ENCODE measurements at regions not wholly inside any gene's neighbourhood (a gene's known extent, or its start where the extent isn't known, plus 50 kb on each side); places are given as distances from the start of the nearest gene placed in this dataset.
A peak's percentile ranks its signal among the peaks of the same experiment; 100 is the strongest.
"Not testable (repeated sequence)": the region's sequence is repeated elsewhere in the genome, so short reads cannot be mapped to it uniquely, and the experiment has no call there.

DNA sequence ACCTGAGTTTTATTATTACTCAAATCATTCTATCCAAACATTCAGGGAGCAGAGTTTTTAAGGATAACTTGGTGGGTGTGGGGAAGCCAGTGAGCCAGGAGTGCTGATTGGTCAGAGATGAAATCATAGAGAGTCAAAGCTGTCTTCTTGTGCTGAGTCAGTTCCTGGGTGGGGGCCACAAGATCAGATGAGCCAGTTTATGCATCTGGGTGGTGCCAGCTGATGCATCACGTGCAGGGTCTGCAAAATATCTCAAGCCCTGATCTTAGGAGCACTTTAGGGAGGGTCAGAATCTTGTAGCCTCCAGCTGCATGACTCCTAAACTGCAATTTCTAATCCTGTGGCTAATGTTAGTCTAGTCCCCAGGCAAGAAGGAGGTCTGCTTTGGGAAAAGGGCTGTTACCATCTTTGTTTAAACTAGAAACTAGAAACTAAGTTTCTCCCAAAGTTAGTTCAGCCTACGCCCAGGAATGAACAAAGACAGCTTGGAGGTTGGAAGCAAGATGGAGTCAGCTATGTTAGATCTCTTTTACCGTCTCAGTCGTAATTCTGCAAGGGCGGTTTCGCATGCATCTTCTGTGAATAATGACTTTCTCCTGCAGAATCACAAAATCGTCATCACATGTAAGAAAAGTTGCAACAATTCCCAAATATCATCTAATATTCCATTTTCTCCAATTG lies 97.5 kb downstream of the ZNF664 start:
- H3K4me3 ChIP-seq, H3K27ac ChIP-seq: not testable (repeated sequence)
- peaks cover 16 to 27% of the 10 kb centered on the region in 2 donors for H3K4me1 ChIP-seq (replicated peaks in 1 of 2)
- ATAC-seq (replicated peaks in 6 of 8) = peak in 2 of 8 experiments; percentile 18 to 37
- in situ Hi-C loops (cut with MboI; ENCODE audit: low pct_unique_long_range_greater_than_20kb in 2 of 9, low sequenced_read_pairs in 9 of 9, unreplicated experiment in 9 of 9) = loop anchor here in 2 of 9 experiments (25.0 kb wide), 2 partner anchors 242 to 692 kb away; no protein-coding TSS in a partner anchor
- WGBS, 10 experiments = 9 to 95% (median 77%) methylated on average over 1 to 7 of the region's 7 CpGs

DNA sequence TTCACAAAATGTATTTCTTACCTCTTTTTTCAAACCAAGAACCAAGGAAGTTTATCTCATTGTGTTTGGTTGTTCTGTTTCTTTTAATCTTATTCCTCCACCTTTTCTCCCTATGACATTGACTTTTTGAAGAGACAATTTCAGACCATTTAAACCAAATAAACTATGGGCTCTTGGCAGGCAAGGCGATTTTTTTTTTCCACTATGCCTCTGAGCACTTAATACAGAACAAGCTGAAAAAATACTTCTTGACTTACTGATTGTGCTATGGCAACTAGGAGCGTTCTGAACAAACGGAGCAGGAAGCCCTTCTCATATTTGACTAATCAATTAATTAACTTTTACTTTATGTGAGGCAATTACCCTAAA lies 98.0 kb downstream of the ZNF664 start:
- in situ Hi-C loops (cut with MboI; ENCODE audit: low pct_unique_long_range_greater_than_20kb in 2 of 9, low sequenced_read_pairs in 9 of 9, unreplicated experiment in 9 of 9) = loop anchor here in 2 of 9 experiments (25.0 kb wide), 2 partner anchors 241 to 691 kb away; no protein-coding TSS in a partner anchor
- 48 to 100% (median 77%) methylated on average over 2 to 3 of the region's 3 CpGs; no CpG with 5 or more reads in 1 of the 10 experiments for WGBS, 10 experiments

DNA sequence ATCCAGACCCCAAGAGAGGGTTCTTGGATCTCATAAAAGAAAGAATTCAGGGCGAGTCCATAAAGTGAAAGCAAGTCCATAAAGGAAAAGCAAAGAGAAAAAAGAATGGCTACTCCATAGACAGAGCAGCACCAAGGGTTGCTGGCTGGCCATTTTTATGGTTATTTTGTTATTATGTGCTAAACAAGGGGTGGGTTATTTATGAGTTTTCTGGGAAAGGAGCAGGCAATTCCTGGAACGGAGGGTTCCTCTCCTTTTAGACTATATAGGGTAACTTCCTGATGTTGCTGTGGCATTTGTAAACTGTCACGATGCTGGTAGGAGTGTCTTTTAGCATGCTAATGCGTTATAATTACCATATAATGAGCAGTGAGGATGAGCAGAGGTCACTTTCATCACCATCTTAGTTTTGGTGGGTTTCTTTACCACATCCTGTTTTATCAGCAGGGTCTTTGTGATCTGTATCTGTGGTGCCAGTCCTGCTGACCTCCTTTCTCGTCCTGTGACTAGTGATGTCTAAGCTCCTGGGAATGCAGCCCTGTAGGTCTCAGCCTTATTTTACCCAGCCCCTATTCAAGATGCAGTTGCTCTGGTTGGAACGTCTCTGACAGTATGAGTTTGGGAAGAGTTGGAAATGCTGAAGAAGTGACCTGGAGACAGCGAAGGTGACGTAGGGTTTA lies 100.5 kb downstream of the ZNF664 start:
- in situ Hi-C loops (cut with MboI; ENCODE audit: low pct_unique_long_range_greater_than_20kb in 2 of 9, low sequenced_read_pairs in 9 of 9, unreplicated experiment in 9 of 9) = loop anchor here in 2 of 9 experiments (25.0 kb wide), 2 partner anchors 239 to 689 kb away; no protein-coding TSS in a partner anchor
- ATAC-seq (replicated peaks in 6 of 8) = peak in 6 of 8 experiments; percentile 37 to 80 (median 68)
- peaks cover 16 to 27% of the 10 kb centered on the region in 2 donors for H3K4me1 ChIP-seq (replicated peaks in 1 of 2)
- peak overlapping the region in 1 of 2 donors; percentile 24 for H3K27ac ChIP-seq
- WGBS, 10 experiments = 10 to 71% (median 49%) methylated on average over 2 to 7 of the region's 8 CpGs
- H3K4me3 ChIP-seq = no peak overlapping the region

More for the DNA sequence above, 98.0 kb downstream of the ZNF664 start:
- Histone ChIP-seq H3K4me3 (no peak overlapping the region), H3K27ac (no peak overlapping the region), H3K4me1 (replicated peaks in 1 of 2) (peaks cover 16 to 27% of the 10 kb centered on the region in 2 donors)
- ATAC-seq (replicated peaks in 6 of 8) = peak in 1 of 8 experiments; percentile 77

DNA sequence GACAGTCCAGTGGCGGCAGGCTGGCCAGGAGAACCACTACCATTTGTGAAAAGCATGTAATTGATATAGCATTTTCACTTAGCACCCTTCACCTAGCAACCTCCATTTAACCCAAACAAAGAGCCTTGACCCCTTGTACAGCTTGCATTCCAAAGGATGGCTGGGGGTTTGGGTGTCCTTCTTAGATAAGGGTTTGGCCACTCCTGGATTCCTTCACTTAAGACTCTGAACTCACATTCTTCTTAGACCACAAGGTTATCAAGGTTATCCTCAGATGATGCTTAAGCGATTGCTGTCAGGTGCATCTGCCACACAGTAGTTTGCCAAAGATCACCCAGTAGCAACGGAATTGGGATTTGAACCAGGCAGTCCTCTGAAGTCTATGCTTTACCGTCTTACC lies 102.8 kb downstream of the ZNF664 start:
- WGBS, 10 experiments = 43 to 100% (median 89%) methylated on average over 1 to 2 of the region's 4 CpGs; no CpG with 5 or more reads in 4 of the 10 experiments
- no peak for ATAC-seq (replicated peaks in 6 of 8)
- in situ Hi-C loops (cut with MboI; ENCODE audit: low pct_unique_long_range_greater_than_20kb in 2 of 9, low sequenced_read_pairs in 9 of 9, unreplicated experiment in 9 of 9) = no loop called here
- H3K4me3 ChIP-seq = no peak overlapping the region
- peaks cover 16 to 27% of the 10 kb centered on the region in 2 donors for H3K4me1 ChIP-seq (replicated peaks in 1 of 2)
- no peak overlapping the region for H3K27ac ChIP-seq

DNA sequence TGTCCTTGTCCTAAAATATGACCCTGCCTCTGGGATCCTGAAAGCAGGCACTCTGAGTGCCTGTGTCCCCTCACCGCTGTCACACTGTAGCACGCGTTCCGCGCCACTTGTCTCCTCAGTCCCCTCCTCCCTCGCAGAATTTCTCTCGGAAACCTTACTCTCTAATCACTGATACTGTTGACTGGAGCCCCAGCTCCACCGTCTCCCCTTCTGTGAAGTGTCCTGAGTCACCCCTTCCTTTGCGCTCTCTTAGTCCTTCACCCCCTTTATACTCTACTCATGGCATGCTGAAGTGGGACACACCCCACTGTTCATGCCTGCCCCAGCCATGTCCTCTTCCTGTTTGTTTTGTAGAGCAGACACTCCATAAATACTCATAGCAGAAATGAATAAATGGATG lies 104.7 kb downstream of the ZNF664 start:
- ATAC-seq (replicated peaks in 6 of 8) = no peak
- H3K27ac ChIP-seq = no peak overlapping the region
- H3K4me3 ChIP-seq = no peak overlapping the region
- WGBS, 10 experiments = 60 to 100% (median 86%) methylated on average over 1 to 7 of the region's 9 CpGs; no CpG with 5 or more reads in 4 of the 10 experiments
- H3K4me1 ChIP-seq (replicated peaks in 1 of 2) = peaks cover 13 to 17% of the 10 kb centered on the region in 2 donors
- in situ Hi-C loops (cut with MboI; ENCODE audit: low pct_unique_long_range_greater_than_20kb in 2 of 9, low sequenced_read_pairs in 9 of 9, unreplicated experiment in 9 of 9) = no loop called here

DNA sequence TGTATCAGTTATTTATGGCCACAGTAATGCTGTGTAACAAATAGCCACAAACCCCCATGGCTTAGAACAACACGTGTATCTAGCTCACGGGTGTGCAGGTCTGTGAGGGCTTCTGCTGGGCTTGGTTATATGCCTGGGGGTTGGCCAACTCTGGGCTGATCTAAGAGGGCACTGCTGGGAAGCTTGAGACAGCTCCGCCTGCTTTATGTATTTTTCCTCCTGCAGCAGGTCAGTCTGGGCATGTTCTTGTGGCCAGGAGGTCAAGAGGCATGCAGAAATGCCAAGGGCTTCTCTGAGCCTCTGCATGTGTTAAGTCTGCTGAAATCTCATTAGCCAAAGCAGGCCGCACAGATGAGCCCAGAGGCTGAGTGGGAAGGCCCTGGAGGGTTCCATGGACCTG lies 105.8 kb downstream of the ZNF664 start:
- in situ Hi-C loops (cut with MboI; ENCODE audit: low pct_unique_long_range_greater_than_20kb in 2 of 9, low sequenced_read_pairs in 9 of 9, unreplicated experiment in 9 of 9) = no loop called here
- ATAC-seq (replicated peaks in 6 of 8) = peak in 1 of 8 experiments; percentile 15
- Histone ChIP-seq H3K4me1 (replicated peaks in 1 of 2) (peaks cover 7 to 9% of the 10 kb centered on the region in 2 donors), H3K4me3 (no peak overlapping the region), H3K27ac (no peak overlapping the region)
- 80 to 100% (median 100%) methylated on average over 1 to 4 of the region's 4 CpGs; no CpG with 5 or more reads in 4 of the 10 experiments for WGBS, 10 experiments

DNA sequence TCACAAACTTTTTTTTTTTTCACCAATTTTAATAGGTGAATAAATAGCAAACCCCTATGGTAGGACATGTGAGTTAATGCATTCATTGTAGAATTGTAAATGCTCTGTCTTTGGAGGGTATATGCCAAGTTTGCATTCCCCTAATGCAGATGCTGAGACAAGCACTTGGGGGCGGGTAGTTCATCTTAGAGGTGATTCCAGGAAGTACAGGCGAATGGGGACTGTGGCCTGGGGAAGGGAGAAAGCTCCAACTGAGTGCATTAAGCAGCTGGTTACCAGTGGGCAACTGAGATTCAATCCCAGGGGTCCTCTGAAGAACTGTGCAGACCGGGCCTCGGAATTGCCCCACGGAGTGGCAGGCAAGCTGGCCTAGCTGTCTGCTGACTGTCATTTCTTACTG lies 107.6 kb downstream of the ZNF664 start:
- no peak overlapping the region for H3K27ac ChIP-seq
- no peak overlapping the region for H3K4me3 ChIP-seq
- 40 to 100% (median 78%) methylated on average over 1 to 5 of the region's 5 CpGs; no CpG with 5 or more reads in 4 of the 10 experiments for WGBS, 10 experiments
- in situ Hi-C loops (cut with MboI; ENCODE audit: low pct_unique_long_range_greater_than_20kb in 2 of 9, low sequenced_read_pairs in 9 of 9, unreplicated experiment in 9 of 9) = no loop called here
- ATAC-seq (replicated peaks in 6 of 8) = peak in 1 of 8 experiments; percentile 43
- peaks cover 6% of the 10 kb centered on the region in 2 donors for H3K4me1 ChIP-seq (replicated peaks in 1 of 2)

DNA sequence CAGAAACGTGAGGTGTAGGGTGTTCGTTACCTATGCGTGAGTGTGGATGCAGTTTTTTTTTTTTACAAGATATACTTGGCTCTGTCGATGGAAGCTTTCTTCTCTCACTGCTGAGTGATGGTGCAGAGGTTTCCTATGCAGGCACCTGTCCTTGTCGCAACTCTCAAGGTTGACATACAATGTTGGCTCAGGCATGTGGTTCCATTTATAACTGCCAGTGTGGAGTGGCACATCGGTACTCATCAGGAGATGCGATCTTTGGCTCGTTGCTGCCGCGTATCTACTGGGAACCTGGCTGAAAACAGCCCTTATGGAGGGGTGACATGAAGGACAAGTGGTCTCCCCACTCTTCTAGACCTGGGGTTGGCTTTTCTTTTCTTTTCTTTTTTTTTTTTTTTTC lies 109.0 kb downstream of the ZNF664 start:
- ATAC-seq (replicated peaks in 6 of 8) = no peak
- WGBS, 10 experiments = 83 to 93% (median 86%) methylated on average over 5 to 9 of the region's 10 CpGs; no CpG with 5 or more reads in 4 of the 10 experiments
- no peak overlapping the region for H3K4me3 ChIP-seq
- no peak overlapping the region for H3K27ac ChIP-seq
- in situ Hi-C loops (cut with MboI; ENCODE audit: low pct_unique_long_range_greater_than_20kb in 2 of 9, low sequenced_read_pairs in 9 of 9, unreplicated experiment in 9 of 9) = no loop called here
- peaks cover 7 to 10% of the 10 kb centered on the region in 2 donors for H3K4me1 ChIP-seq (replicated peaks in 1 of 2)

DNA sequence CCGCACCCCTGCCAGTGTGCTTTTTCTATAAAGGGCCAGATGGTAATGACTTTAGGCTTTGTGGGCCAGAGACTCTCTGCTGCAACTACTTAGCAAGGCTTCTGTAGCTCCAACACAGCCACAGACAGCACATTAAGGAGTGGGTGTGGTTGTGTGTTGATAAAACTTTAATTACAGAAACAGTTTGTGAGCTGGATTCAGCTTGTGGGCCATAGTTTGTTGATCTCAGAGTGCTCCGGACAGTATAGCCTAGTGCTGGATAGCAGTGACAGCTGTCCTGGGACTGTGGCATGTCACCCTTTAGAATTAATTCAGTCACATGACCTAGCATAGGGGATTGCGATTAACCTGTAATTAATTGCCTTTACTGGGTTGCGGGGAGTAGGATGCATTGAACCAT lies 109.7 kb downstream of the ZNF664 start:
- Histone ChIP-seq H3K4me3 (no peak overlapping the region), H3K27ac (no peak overlapping the region), H3K4me1 (replicated peaks in 1 of 2) (peaks cover 14 to 17% of the 10 kb centered on the region in 2 donors)
- ATAC-seq (replicated peaks in 6 of 8) = peak in 5 of 8 experiments; percentile 23 to 71 (median 39)
- in situ Hi-C loops (cut with MboI; ENCODE audit: low pct_unique_long_range_greater_than_20kb in 2 of 9, low sequenced_read_pairs in 9 of 9, unreplicated experiment in 9 of 9) = no loop called here
- WGBS, 10 experiments = 60 to 100% (median 94%) methylated on average over 1 to 3 of the region's 4 CpGs; no CpG with 5 or more reads in 3 of the 10 experiments

DNA sequence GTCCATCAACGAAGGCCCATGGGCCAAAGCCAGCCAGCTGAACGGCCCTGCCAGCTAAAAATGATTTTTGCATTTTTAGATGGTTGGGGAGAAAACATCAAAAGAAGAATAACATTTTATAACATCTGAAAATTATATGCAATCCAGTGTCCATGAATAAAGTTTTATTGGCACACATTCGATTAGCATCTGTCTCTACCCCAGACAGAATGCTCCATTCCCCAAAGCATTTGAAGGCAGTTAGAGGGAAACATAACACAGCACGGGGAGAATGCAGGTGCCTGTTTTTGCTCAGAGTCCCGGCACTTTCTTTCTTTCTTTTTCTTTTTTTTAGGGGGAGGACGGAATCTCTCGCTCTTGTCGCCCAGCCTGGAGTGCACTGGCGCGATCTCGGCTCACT lies 110.7 kb downstream of the ZNF664 start:
- no peak for ATAC-seq (replicated peaks in 6 of 8)
- Histone ChIP-seq H3K4me1 (replicated peaks in 1 of 2) (peaks cover 24 to 26% of the 10 kb centered on the region in 2 donors), H3K4me3 (no peak overlapping the region), H3K27ac (no peak overlapping the region)
- WGBS, 10 experiments = 15 to 100% (median 85%) methylated on average over 1 to 9 of the region's 11 CpGs
- in situ Hi-C loops (cut with MboI; ENCODE audit: low pct_unique_long_range_greater_than_20kb in 2 of 9, low sequenced_read_pairs in 9 of 9, unreplicated experiment in 9 of 9) = no loop called here

DNA sequence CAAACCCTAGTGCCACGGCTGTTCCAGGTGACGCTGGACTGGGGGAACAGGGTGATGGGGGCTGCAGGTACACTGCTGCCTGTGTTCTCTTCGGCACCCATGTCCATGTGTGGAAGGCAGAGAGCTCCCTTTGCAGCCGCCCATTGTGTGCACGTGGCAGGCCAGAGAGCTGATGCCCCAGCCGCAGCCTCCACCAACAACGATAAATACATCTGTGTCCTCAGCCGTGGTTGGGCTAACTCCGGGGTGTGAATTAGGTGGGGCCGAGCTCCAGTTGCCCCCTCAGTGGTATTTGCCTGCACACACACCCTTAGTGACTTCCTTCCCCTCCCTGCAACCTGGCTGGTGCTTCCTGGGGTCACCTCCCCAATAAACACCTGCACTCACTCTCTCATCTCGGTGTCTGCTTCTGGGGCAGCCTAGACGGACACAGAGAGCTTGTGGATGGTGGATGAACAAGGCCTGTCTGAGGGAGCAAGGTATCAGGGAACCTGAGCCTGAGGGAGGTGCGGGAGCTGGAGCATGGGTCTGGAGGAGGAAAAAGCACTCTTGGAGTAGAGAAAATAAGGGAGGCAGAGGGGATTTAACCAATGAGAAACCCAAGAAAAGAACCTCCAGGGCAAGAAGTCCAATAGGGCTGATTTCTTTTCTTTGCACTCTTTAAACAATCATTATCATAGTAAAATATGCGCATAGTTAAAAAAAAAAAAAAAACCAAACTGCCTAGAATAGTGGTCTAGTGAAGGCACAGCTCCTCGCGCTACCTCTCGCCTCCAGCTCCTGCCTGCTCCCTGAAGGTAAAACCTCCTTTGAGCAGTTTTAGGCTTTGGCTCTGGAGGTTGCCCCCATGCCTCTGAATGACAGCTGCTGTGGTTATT lies 112.6 kb downstream of the ZNF664 start:
- in situ Hi-C loops (cut with MboI; ENCODE audit: low pct_unique_long_range_greater_than_20kb in 2 of 9, low sequenced_read_pairs in 9 of 9, unreplicated experiment in 9 of 9) = no loop called here
- 33 to 90% (median 85%) methylated on average over 1 to 10 of the region's 17 CpGs; no CpG with 5 or more reads in 3 of the 10 experiments for WGBS, 10 experiments

DNA sequence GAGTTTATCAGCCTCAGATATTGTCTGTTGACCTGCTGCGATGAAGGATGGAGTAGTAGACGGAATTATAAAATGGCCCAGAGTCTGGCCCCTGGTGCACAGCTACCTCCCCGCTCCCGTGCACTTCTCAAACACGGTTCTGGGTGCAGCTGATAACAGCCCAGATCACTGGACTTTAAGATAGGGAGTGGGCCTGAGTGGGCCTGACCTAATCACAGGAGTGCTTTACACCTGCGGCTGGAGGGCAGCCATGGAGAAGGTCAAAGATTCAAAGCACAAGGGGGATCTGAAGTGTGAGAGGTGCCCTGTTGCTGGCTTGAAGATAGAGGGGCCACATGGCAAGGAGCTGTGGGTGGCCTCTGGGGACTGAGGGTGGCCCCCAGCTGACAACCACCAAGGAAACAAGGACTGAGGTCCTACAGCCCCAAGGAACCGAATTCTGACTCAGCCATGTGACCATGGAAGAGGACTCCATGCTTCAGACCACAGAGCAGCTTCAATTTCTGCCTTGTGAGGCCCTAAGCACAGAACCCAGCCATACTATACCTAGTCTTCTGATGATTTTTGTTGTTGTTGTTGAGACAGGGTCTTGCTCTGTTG lies 113.4 kb downstream of the ZNF664 start:
- Histone ChIP-seq H3K27ac (no peak overlapping the region), H3K4me1 (replicated peaks in 1 of 2) (peaks cover 25 to 26% of the 10 kb centered on the region in 2 donors), H3K4me3 (no peak overlapping the region)
- 71 to 100% (median 95%) methylated on average over 1 to 5 of the region's 7 CpGs; no CpG with 5 or more reads in 3 of the 10 experiments for WGBS, 10 experiments
- ATAC-seq (replicated peaks in 6 of 8) = no peak
- in situ Hi-C loops (cut with MboI; ENCODE audit: low pct_unique_long_range_greater_than_20kb in 2 of 9, low sequenced_read_pairs in 9 of 9, unreplicated experiment in 9 of 9) = no loop called here

More for the DNA sequence above, 112.6 kb downstream of the ZNF664 start:
- H3K4me1 ChIP-seq (replicated peaks in 1 of 2) = peaks cover 25 to 26% of the 10 kb centered on the region in 2 donors
- H3K27ac ChIP-seq = no peak overlapping the region
- peak in 6 of 8 experiments; percentile 18 to 69 (median 51) for ATAC-seq (replicated peaks in 6 of 8)
- no peak overlapping the region for H3K4me3 ChIP-seq

Data from motor neuron (in vitro differentiated cells).